IPS DF 4.7 (cell line): ENCODE measurements at regions not wholly inside any gene's neighbourhood (a gene's known extent, or its start where the extent isn't known, plus 50 kb on each side); places are given as distances from the start of the nearest gene placed in this dataset.
"Not testable (repeated sequence)": the region's sequence is repeated elsewhere in the genome, so short reads cannot be mapped to it uniquely, and the experiment has no call there.

ENCODE experiments used
- DNase-seq: peaks from one replicate; pipeline ENCODE4 v3.0.0-alpha.2; 2013; ENCODE audit warnings: low spot score; ENCODE audit errors: extremely low read depth

GRCh38 chr17:45646288-45646988, 137.7 kb upstream of the CRHR1 start:
- no peak for DNase-seq

- no peak for DNase-seq
Observed at GRCh38 chr17:45648642-45649041, 135.5 kb upstream of the CRHR1 start.

GRCh38 chr17:45649796-45650195, 134.3 kb upstream of the CRHR1 start:
- no peak for DNase-seq

GRCh38 chr17:45650561-45650960, 133.6 kb upstream of the CRHR1 start:
- no peak for DNase-seq

GRCh38 chr17:45651145-45651709, 132.9 kb upstream of the CRHR1 start:
- no peak for DNase-seq

- DNase-seq: no peak
Observed at GRCh38 chr17:45653616-45654015, 130.5 kb upstream of the CRHR1 start.

- DNase-seq: no peak
Observed at GRCh38 chr17:45656527-45657181, 127.5 kb upstream of the CRHR1 start.

GRCh38 chr17:45660474-45660873, 123.6 kb upstream of the CRHR1 start:
- DNase-seq: no peak

- no peak for DNase-seq
Observed at GRCh38 chr17:45662432-45662831, 121.7 kb upstream of the CRHR1 start.

- DNase-seq: no peak
Observed at GRCh38 chr17:45663772-45664171, 120.3 kb upstream of the CRHR1 start.

- DNase-seq: no peak
Observed at GRCh38 chr17:45664921-45665320, 119.2 kb upstream of the CRHR1 start.

- DNase-seq: no peak
Observed at GRCh38 chr17:45666046-45666600, 118.0 kb upstream of the CRHR1 start.

GRCh38 chr17:45666641-45667040, 117.5 kb upstream of the CRHR1 start:
- no peak for DNase-seq

GRCh38 chr17:45667591-45668171, 116.4 kb upstream of the CRHR1 start:
- no peak for DNase-seq

GRCh38 chr17:45668316-45668715, 115.8 kb upstream of the CRHR1 start:
- DNase-seq: no peak

- DNase-seq: no peak
Observed at GRCh38 chr17:45672301-45672700, 111.8 kb upstream of the CRHR1 start.

GRCh38 chr17:45672792-45673191, 111.3 kb upstream of the CRHR1 start:
- no peak for DNase-seq

GRCh38 chr17:45673759-45674158, 110.4 kb upstream of the CRHR1 start:
- DNase-seq: not testable (repeated sequence)

GRCh38 chr17:45675012-45675411, 109.1 kb upstream of the CRHR1 start:
- DNase-seq: no peak

- DNase-seq: no peak
Observed at GRCh38 chr17:45675892-45676291, 108.2 kb upstream of the CRHR1 start.

GRCh38 chr17:45676695-45677094, 107.4 kb upstream of the CRHR1 start:
- DNase-seq: no peak

- DNase-seq: no peak
Observed at GRCh38 chr17:45677770-45678169, 106.3 kb upstream of the CRHR1 start.
